Natural killer cell treated with Interleukin-12 subunit alpha and Interleukin-12 subunit beta and Interleukin-15 and Interleukin-18, amount 100 ng/mL, for 72 hours (primary cell): ENCODE measurements at regions not wholly inside any gene's neighbourhood (a gene's known extent, or its start where the extent isn't known, plus 50 kb on each side); places are given as distances from the start of the nearest gene placed in this dataset.

Experiments
- ATAC-seq, 2 donors: fragments of 150-1000 bp; cut with Tn5 transposase in 1 of 2; sonication (Bioruptor Pico), chemical (Tn5 transposase) in 1 of 2; 2 replicates each; pipeline ENCODE4 v1.10.0; 2021
- DNase-seq: peaks from one replicate; pipeline ENCODE4 v3.0.0; 2022; ENCODE audit warnings: low spot score
- H3K27ac Mint-ChIP-seq, 2 donors: 1 replicate in 1 of 2; 2 replicates in 1 of 2; pipeline ENCODE4 v1.8.0; 2022; ENCODE audit warnings: mixed read lengths in 2 of 2, mild to moderate bottlenecking in 1 of 2, moderate library complexity in 1 of 2
- H3K27me3 Mint-ChIP-seq, 2 donors: 1 replicate in 1 of 2; 2 replicates in 1 of 2; pipeline ENCODE4 v1.8.0; 2022; ENCODE audit warnings: mixed read lengths in 2 of 2
- H3K36me3 Mint-ChIP-seq: one replicate; pipeline ENCODE4 v1.8.0; 2022; ENCODE audit warnings: mixed read lengths
- H3K4me1 Mint-ChIP-seq, 2 donors: 1 replicate in 1 of 2; 2 replicates in 1 of 2; pipeline ENCODE4 v1.8.0; 2022; ENCODE audit warnings: low read depth in 2 of 2, mixed read lengths in 2 of 2, mild to moderate bottlenecking in 1 of 2
- H3K4me3 Mint-ChIP-seq: one replicate; pipeline ENCODE4 v1.8.0; 2022; ENCODE audit warnings: mixed read lengths
- H3K9me3 Mint-ChIP-seq: 2 replicates; pipeline ENCODE4 v1.8.0; 2022; ENCODE audit warnings: mixed read lengths

DNA sequence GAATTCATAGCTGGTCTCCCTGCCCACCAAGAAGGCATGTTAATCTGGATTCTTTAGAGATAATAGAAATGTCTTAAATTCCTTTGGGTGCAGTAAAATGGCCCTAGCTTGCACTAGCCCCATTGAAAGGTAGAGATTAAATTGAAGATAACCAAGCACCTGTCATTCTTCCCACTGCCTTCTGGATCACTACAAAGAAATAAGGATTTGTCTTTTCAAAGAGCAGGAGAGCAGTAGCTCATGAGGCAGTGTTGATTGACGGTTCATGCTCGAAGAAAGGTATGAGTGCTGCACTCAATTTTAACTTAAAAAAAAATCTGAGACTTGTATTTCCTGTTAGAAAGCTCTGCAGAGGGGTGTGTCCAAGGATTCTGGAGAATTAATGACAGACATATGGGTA, 74.9 kb upstream of the F3 start:
- Mint-ChIP-seq H3K36me3 (peaks cover 11% of the 10 kb centered on the region), H3K4me1 (peaks cover 9 to 12% of the 10 kb centered on the region in 2 donors), H3K27ac (no peak overlapping the region), H3K27me3 (peaks cover 27 to 36% of the 10 kb centered on the region in 2 donors), H3K4me3 (no peak overlapping the region), H3K9me3 (no peaks in the 10 kb centered on the region)
- no peak for ATAC-seq
- DNase-seq, result no peak

DNA sequence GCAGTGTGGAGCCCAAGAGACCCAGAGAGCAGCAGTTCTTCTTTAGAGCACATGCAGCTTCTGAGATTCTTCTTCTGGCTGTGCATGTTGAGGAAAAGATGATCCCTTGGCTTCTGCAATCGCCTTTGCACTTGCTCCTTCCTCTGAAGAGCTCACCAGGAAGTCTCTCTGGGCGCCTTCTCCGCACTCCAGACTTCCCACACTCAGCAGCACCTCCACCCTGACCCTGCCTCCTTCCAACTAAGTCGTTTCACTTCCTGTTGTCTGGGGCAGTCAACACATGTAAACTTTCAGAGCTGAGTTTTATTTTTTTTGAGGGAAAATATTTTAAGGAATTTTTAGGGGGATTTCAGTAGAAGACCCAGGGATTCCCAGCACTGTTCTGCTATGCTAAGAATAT, 73.4 kb upstream of the F3 start:
- H3K27ac Mint-ChIP-seq, result no peak overlapping the region
- H3K4me3 Mint-ChIP-seq, result no peak overlapping the region
- ATAC-seq (no peak), DNase-seq (no peak)
- peaks cover 27 to 36% of the 10 kb centered on the region in 2 donors for H3K27me3 Mint-ChIP-seq
- peaks cover 11% of the 10 kb centered on the region for H3K36me3 Mint-ChIP-seq
- no peaks in the 10 kb centered on the region for H3K9me3 Mint-ChIP-seq
- H3K4me1 Mint-ChIP-seq, result peaks cover 9 to 12% of the 10 kb centered on the region in 2 donors

DNA sequence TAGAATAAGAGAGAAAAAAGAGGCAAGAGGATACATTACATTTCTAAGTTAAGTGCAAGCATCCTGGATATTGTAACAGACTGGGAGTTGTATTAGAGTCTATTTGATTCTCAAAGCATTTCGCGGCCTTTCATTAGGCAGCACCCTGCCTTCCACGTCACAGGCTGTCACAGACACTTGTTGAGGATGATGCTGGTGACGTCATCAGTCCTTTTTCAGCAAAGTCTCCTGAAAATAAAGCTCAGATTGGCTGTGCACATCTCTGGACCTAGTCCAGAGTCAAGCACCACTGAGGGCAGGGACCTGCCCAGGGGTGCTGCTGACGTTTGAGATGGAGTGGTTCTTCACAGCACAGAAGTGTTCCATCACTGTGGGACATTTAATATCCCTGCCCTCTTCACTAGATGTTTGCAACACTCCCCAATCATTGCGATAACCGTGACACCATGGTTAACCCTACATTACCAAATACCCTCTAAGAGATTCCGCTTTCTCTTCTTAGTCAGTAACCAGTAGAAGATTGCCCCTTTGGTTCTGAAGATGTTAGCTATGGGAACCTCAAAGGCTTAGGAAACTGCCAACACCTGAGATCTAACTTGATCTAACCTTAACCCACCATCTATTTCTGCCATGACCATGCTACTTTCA, 72.7 kb upstream of the F3 start:
- DNase-seq, result peak; percentile 25
- peaks cover 11% of the 10 kb centered on the region for H3K36me3 Mint-ChIP-seq
- peak in 1 of 2 donors; percentile 24 for ATAC-seq
- H3K9me3 Mint-ChIP-seq, result no peaks in the 10 kb centered on the region
- no peak overlapping the region for H3K4me3 Mint-ChIP-seq
- H3K4me1 Mint-ChIP-seq, result peaks cover 9 to 12% of the 10 kb centered on the region in 2 donors
- H3K27ac Mint-ChIP-seq, result no peak overlapping the region
- peaks cover 31 to 43% of the 10 kb centered on the region in 2 donors for H3K27me3 Mint-ChIP-seq

DNA sequence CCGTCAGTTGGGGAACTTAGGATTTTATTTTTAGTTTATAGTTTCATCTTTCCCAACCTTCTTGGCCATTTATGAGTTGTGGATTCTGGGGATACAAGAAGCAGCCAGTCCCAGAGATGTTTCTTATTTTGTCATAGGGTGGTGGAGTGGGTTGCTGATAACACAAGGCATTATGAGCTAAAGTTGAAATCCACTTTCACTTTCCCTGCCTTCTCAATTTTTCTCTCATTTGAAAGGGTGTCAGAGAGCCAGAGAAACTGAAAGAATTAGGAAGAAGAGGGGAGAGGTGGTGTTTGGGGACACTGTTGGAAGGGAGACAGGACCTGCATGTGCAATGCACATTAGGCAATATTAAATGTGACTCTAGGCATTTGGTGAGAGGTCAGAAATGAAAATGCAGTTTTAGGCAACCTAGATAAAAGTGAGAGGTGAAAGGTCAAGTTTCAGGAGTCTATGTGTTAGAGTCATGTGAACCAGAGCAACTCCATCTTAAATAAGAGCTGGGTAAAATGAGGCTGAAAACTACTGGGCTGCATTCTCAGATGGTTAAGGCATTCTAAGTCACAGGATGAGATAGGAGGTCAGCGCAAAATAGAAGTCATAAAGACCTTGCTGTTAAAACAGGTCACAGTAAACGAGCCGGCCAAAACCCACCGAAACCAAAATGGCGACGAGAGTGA, 71.1 kb upstream of the F3 start:
- ATAC-seq (no peak), DNase-seq (no peak)
- Mint-ChIP-seq H3K27ac (no peak overlapping the region), H3K27me3 (peaks cover 34% of the 10 kb centered on the region in 2 donors), H3K4me3 (no peak overlapping the region), H3K9me3 (no peaks in the 10 kb centered on the region), H3K36me3 (no peaks in the 10 kb centered on the region), H3K4me1 (peaks cover 9 to 12% of the 10 kb centered on the region in 2 donors)

DNA sequence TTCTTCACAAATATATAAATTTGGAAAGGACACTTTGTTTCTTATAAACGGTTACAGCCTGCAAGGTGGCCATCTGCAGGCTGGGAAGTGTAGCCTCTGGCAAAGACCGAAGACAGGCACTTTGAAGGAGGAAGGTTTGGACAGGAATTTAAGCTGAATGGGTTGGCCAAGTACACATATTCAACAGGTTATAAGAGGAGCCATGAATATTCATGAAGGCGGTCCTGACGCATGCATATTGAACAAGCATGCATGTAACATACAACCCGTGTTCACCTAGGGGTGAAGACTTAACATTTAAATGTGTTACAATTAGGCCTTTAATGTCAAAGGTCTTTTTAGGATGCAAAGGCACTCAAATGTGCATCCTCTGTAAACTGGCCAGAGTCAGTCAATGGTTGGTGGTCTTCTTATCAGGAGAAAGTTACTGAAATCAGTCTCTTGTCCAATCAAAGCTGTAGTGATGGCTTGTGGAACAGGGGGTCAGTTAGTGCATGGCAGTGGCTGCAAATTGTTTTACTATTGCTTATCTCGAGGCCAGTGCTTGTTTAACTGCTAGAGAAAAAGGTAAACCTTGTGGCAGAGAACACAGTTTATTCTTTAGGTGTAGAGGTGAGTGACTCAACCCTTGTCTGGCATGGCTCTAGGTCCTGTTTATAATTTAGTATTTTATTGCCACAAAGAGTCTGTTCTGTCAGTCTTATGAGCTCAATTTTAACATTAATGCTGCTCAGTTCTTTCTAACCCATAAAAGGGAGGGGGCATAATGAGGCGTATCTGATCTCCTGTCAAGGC, 70.3 kb upstream of the F3 start:
- Mint-ChIP-seq H3K9me3 (no peaks in the 10 kb centered on the region), H3K36me3 (no peaks in the 10 kb centered on the region), H3K27me3 (peaks cover 33 to 38% of the 10 kb centered on the region in 2 donors), H3K27ac (no peak overlapping the region), H3K4me3 (no peak overlapping the region), H3K4me1 (peaks cover 9 to 12% of the 10 kb centered on the region in 2 donors)
- DNase-seq, result no peak
- no peak for ATAC-seq

DNA sequence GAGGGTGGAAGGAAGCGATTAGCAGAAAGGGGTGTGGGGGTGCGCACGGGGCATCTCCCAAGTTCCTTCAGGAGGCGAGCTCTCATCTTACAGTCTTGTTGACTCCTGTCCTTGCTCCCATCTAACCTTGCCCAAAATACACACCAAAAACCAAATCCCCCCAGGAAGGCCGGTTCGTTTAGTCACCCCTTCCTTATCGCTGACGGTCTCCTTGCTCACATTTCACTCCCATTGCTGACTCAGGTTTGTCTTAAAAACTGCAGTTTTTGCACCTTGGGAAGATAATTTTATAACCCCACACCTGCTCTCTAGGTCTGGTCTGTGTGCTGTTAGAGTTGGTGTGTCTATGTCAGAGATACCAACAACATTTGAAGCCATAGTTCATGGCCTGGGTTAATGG, 68.1 kb upstream of the F3 start:
- H3K9me3 Mint-ChIP-seq, result no peaks in the 10 kb centered on the region
- H3K27ac Mint-ChIP-seq, result no peak overlapping the region
- peaks cover 6 to 13% of the 10 kb centered on the region in 2 donors for H3K4me1 Mint-ChIP-seq
- peaks cover 27 to 42% of the 10 kb centered on the region in 2 donors for H3K27me3 Mint-ChIP-seq
- ATAC-seq, result no peak
- DNase-seq, result no peak
- no peaks in the 10 kb centered on the region for H3K36me3 Mint-ChIP-seq
- no peak overlapping the region for H3K4me3 Mint-ChIP-seq

DNA sequence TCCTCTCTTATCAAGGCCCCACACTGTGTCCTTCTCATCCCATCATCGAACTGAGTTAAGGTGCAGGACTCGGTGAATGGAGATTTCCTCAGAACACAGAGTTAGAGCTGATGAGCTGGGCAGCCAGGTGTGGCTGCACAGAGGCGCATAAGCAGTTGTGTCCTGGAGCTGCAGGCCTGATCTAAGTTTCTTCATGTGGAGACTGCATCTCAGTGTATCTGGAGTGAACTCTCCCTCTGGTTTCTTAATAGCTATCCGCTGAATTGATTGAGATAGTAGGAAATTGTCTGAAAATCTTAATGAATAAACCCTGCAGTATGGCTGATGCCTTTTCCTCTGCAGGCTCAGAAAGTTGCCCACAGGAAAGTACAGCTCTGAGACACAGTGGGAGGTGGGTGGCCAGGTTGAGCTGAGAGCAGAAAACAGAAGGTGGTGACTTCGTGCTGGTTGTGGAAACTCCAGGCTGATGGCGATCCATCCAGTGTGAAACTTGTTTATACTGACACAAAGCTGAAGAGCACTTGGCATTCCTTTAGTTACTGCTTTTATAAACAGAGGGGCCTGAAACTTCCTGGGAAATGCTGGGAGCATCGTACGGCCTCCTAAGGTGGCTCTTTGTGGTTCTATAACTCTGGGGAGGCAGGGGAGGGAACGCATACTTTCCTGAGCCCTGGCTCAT, 67.4 kb upstream of the F3 start:
- H3K36me3 Mint-ChIP-seq, result no peaks in the 10 kb centered on the region
- ATAC-seq (no peak), DNase-seq (peak; percentile 48)
- H3K27me3 Mint-ChIP-seq, result peaks cover 34 to 44% of the 10 kb centered on the region in 2 donors
- no peak overlapping the region for H3K4me3 Mint-ChIP-seq
- H3K4me1 Mint-ChIP-seq, result peaks cover 6 to 10% of the 10 kb centered on the region in 2 donors
- H3K9me3 Mint-ChIP-seq, result no peaks in the 10 kb centered on the region
- no peak overlapping the region for H3K27ac Mint-ChIP-seq

DNA sequence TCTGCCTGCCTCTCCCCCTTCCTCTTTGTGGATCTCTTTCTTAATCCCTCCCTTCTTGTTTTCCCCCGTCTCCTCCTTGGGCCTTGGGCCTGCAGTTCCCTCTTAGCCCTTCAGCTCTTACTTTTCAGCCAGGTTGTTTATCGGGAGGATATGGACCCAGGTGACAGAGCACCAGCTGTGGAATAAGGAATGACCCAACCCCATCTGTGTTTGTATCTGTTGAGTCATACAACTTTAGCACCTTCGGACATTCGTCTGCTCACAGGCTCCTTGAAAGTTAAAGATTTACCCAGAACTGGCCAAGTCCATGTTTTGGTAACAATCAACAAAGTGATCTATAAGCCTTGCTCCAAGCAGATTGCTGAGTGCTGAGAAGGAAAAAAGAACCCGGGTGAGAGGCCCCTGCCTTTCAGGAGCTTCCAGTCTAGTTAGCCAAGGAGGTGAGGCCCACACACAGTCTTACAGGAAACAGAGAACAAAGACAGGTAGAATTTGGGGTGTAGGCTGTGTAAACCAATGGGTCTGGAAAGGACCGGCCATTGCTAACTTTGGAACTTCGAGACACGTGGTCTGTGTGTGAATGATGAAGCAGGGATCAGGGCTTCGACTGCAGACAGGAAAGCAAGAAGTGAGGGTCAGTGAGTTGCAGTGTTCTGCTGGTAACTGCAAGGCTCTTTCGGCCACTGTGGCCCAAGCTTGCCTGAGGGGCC, 66.7 kb upstream of the F3 start:
- peaks cover 11 to 17% of the 10 kb centered on the region in 2 donors for H3K4me1 Mint-ChIP-seq

DNA sequence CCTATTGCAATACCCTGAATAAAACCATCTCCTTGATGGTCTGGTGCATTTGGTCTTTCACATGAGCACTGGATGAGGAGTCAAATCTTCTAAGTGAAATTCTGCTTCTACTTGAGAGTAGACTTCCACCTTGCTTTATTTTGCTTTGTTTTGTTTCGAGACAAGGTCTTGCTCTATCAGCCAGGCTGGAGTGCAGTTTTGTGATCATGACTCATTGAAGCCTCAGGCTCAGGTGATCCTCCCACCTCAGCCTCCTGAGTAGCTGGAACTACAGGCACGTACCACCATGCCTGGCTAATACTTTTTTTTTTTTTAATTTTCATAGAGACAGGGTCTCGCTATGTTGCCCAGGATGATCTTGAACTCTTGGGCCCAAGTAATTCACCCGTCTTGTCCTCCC, 65.8 kb upstream of the F3 start:
- ATAC-seq (no peak), DNase-seq (no peak)
- H3K4me3 Mint-ChIP-seq, result no peak overlapping the region
- no peaks in the 10 kb centered on the region for H3K9me3 Mint-ChIP-seq
- peaks cover 36 to 45% of the 10 kb centered on the region in 2 donors for H3K27me3 Mint-ChIP-seq
- no peak overlapping the region for H3K27ac Mint-ChIP-seq
- H3K4me1 Mint-ChIP-seq, result peaks cover 16 to 19% of the 10 kb centered on the region in 2 donors
- H3K36me3 Mint-ChIP-seq, result peaks cover 4% of the 10 kb centered on the region

More for the DNA sequence above, 66.7 kb upstream of the F3 start:
- Mint-ChIP-seq H3K27ac (no peak overlapping the region), H3K27me3 (peaks cover 41 to 49% of the 10 kb centered on the region in 2 donors), H3K36me3 (peaks cover 4% of the 10 kb centered on the region), H3K4me3 (no peak overlapping the region), H3K9me3 (no peaks in the 10 kb centered on the region)
- DNase-seq (no peak), ATAC-seq (peak in 1 of 2 donors; percentile 32)

DNA sequence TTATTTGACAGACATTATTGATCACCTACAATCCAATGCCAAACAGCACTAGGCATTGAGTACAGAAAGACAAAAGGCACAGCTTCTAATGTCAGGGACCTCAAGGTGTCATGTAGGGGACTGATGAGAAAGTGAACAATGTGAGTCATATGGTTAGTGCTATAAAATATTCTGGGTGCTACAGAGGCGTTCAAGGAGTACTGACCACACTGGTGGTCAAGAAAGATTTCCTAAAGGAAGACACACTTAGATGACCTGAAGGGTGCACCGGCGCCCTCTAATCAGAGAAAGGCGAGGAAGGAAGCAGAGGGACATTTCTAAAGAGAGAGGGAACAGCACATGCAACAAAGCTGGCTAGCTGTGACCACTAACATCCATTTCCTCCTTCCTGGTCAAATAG, 64.9 kb upstream of the F3 start:
- Mint-ChIP-seq H3K36me3 (peaks cover 4% of the 10 kb centered on the region), H3K27me3 (peaks cover 37 to 48% of the 10 kb centered on the region in 2 donors)
- no peak for ATAC-seq

DNA sequence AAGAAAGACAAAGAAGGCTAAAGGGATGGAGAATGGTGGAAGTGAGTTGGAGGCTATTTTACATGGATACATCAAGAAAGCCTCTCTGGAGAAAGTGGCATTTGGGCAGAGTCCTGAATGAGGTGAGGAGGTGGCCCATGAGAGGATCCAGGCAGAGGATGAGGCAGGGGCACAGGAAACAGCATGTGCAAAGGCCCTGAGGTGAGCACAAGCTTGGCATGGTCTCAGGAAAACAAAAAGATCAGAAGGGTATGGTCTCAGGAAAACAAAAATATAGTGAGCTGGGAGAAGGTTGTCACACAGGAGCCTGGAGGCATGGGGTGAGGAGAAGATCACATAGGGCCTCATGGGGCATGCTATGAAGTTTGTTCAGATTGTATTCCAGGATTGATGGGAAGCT, 62.1 kb upstream of the F3 start:
- no peak overlapping the region for H3K4me3 Mint-ChIP-seq
- H3K27ac Mint-ChIP-seq, result peak overlapping the region; percentile 10 to 71
- H3K4me1 Mint-ChIP-seq, result peaks cover 24 to 33% of the 10 kb centered on the region in 2 donors
- peaks cover 46 to 50% of the 10 kb centered on the region in 2 donors for H3K27me3 Mint-ChIP-seq
- H3K36me3 Mint-ChIP-seq, result peaks cover 4% of the 10 kb centered on the region
- DNase-seq (no peak), ATAC-seq (no peak)
- no peaks in the 10 kb centered on the region for H3K9me3 Mint-ChIP-seq

More for the DNA sequence above, 64.9 kb upstream of the F3 start:
- no peaks in the 10 kb centered on the region for H3K9me3 Mint-ChIP-seq
- H3K4me3 Mint-ChIP-seq, result no peak overlapping the region
- DNase-seq, result no peak
- H3K4me1 Mint-ChIP-seq, result peaks cover 23 to 28% of the 10 kb centered on the region in 2 donors
- H3K27ac Mint-ChIP-seq, result no peak overlapping the region

DNA sequence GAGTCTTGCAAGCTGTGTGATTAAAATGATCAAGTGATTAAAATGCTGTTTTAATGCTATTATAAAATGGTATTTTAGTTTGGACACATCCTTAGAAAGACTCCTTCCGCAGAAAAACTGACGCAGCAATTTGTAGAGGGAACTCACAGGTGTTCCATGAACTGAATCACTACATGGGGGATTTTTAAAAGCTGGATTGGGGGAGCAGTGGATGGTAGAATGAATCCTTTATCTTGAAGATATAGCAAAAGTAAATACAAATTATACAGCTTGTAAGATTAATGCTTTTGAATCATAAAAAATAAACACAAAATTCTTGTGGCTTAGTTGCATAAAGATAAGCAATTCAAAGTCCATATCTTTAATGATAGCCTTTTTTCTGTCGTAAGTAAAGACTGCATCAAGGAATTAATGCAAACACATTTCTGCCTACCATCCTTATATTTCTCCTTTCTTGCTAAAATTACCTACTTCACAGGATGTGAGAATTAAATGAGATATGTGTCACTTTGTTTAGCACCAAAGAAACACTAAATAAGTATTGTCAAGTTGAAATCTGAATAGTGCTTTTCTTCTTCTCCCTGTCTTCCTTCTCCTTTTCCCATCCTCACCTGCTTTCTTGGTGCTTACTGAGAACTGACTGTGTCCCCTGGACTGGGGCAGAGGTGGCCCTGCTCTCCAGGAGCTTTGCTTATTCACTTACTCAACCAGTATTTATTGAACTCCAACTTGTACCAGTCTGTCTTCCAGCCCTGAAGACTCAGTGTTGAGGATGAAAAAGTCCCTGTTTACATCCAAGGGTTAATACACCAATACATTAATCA, 61.5 kb upstream of the F3 start:
- Mint-ChIP-seq H3K4me3 (peak overlapping the region; percentile 85), H3K9me3 (no peaks in the 10 kb centered on the region), H3K36me3 (peaks cover 4% of the 10 kb centered on the region), H3K27ac (peak overlapping the region; percentile 71 to 89), H3K27me3 (peaks cover 43 to 45% of the 10 kb centered on the region in 2 donors), H3K4me1 (peaks cover 24 to 33% of the 10 kb centered on the region in 2 donors)
- ATAC-seq (peak in 1 of 2 donors; percentile 41), DNase-seq (no peak)
